ENCODE measurements at regions not wholly inside any gene's neighbourhood (a gene's known extent, or its start where the extent isn't known, plus 50 kb on each side); places are given as distances from the start of the nearest gene placed in this dataset.

DNA sequence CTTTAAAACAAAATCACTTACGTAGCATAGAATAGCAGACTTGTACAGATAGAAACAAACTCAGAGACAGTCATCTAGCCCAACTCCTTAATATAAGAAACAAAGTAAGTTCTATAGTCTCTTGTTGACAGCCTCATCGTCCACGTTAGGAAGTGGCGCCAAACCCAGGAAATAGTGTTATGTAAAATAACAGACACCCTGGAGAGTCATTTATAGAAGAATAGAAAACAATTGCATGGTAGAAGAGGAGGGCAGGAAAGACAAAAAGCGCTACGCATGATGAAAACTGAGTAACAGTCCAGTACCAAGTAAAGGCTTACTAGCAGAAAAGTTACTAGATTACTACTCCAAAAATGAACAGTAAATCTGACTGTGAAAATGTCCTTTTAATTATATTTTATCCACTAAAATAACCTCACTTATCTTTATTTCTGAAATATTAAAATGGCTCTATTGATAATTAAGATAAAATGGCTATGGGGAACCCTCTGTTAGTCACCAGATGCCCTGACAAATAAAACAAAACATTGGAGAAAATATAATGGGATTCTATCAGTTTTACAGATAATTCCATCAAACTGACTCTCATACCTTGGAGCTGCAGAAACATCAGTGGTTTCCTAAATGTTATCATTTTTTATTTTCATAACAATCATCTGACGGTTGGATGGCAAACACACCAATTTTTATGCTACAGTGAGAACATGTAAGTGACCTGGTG lies 434.0 kb upstream of the C9orf72 start:
- TF ChIP-seq CTCF (IDR thresholded peaks at IDR 0.05; ENCODE audit: unreplicated experiment in 3 of 3), result no peak
- Mint-ChIP-seq H3K9me3 (peaks cover 2% of the 10 kb centered on the region), H3K27me3 (ENCODE audit: low read depth) (no peaks in the 10 kb centered on the region), H3K36me3 (ENCODE audit: low read depth) (no peaks in the 10 kb centered on the region), H3K27ac (no peak overlapping the region), H3K4me3 (no peak overlapping the region), H3K4me1 (peaks cover 6% of the 10 kb centered on the region)

DNA sequence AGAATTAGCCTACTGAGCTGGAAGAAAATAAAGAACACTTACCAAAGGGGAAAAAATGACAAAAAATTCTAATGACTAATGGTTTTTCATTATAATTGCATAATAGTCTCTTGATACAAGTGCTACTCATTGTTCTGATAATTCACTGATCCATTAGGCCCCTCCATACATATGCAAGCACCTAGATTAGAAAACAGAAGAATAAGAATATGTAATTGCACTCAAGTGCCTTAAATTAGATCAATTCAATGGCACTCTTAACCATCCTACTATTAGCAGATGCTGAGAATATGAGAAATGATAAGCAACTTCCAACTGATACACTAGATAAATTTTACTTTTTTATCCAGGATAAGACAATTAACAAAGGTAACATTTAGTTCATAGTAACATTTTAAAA lies 440.9 kb upstream of the C9orf72 start:
- Mint-ChIP-seq H3K27ac (peak overlapping the region; percentile 94 to 97 (median 94)), H3K9me3 (peaks cover 5% of the 10 kb centered on the region), H3K4me1 (peaks cover 44% of the 10 kb centered on the region), H3K36me3 (ENCODE audit: low read depth) (no peaks in the 10 kb centered on the region), H3K4me3 (no peak overlapping the region), H3K27me3 (ENCODE audit: low read depth) (peaks cover 4% of the 10 kb centered on the region)
- no peak for TF ChIP-seq CTCF (IDR thresholded peaks at IDR 0.05; ENCODE audit: unreplicated experiment in 3 of 3)

GRCh38 chr9:28024676-28025075 lies 451.4 kb upstream of the C9orf72 start:
- no peaks in the 10 kb centered on the region for H3K36me3 Mint-ChIP-seq (ENCODE audit: low read depth)
- no peaks in the 10 kb centered on the region for H3K27me3 Mint-ChIP-seq (ENCODE audit: low read depth)
- TF ChIP-seq CTCF (IDR thresholded peaks at IDR 0.05; ENCODE audit: unreplicated experiment in 3 of 3), result no peak
- H3K9me3 Mint-ChIP-seq, result peaks cover 2% of the 10 kb centered on the region
- H3K4me3 Mint-ChIP-seq, result no peak overlapping the region
- peaks cover 32% of the 10 kb centered on the region for H3K4me1 Mint-ChIP-seq
- peak overlapping the region; percentile 83 to 97 (median 96) for H3K27ac Mint-ChIP-seq

- no peaks in the 10 kb centered on the region for H3K36me3 Mint-ChIP-seq (ENCODE audit: low read depth)
- H3K27me3 Mint-ChIP-seq (ENCODE audit: low read depth), result no peaks in the 10 kb centered on the region
- H3K4me1 Mint-ChIP-seq, result peaks cover 26% of the 10 kb centered on the region
- H3K4me3 Mint-ChIP-seq, result no peak overlapping the region
- peaks cover 2% of the 10 kb centered on the region for H3K9me3 Mint-ChIP-seq
- H3K27ac Mint-ChIP-seq, result peak overlapping the region; percentile 83 to 97 (median 96)
- no peak for TF ChIP-seq CTCF (IDR thresholded peaks at IDR 0.05; ENCODE audit: unreplicated experiment in 3 of 3)
Observed at GRCh38 chr9:28025186-28025585, 451.9 kb upstream of the C9orf72 start.

- H3K9me3 Mint-ChIP-seq, result no peaks in the 10 kb centered on the region
- H3K4me3 Mint-ChIP-seq, result no peak overlapping the region
- no peaks in the 10 kb centered on the region for H3K36me3 Mint-ChIP-seq (ENCODE audit: low read depth)
- H3K27ac Mint-ChIP-seq, result no peak overlapping the region
- no peak for TF ChIP-seq CTCF (IDR thresholded peaks at IDR 0.05; ENCODE audit: unreplicated experiment in 3 of 3)
- no peaks in the 10 kb centered on the region for H3K4me1 Mint-ChIP-seq
- H3K27me3 Mint-ChIP-seq (ENCODE audit: low read depth), result peaks cover 3% of the 10 kb centered on the region
Observed at GRCh38 chr9:28031521-28032267, 458.4 kb upstream of the C9orf72 start.

GRCh38 chr9:28032268-28032590 lies 458.9 kb upstream of the C9orf72 start:
- TF ChIP-seq CTCF (IDR thresholded peaks at IDR 0.05; ENCODE audit: unreplicated experiment in 3 of 3), result no peak
- Mint-ChIP-seq H3K4me1 (no peaks in the 10 kb centered on the region), H3K27me3 (ENCODE audit: low read depth) (peaks cover 3% of the 10 kb centered on the region), H3K4me3 (no peak overlapping the region), H3K36me3 (ENCODE audit: low read depth) (no peaks in the 10 kb centered on the region), H3K27ac (no peak overlapping the region), H3K9me3 (no peaks in the 10 kb centered on the region)
